Activated T-cell treated with anti-CD3 and anti-CD28 coated beads, Interleukin-2, amount 50 U/mL, for 24 hours (primary cell): ENCODE measurements at regions not wholly inside any gene's neighbourhood (a gene's known extent, or its start where the extent isn't known, plus 50 kb on each side); places are given as distances from the start of the nearest gene placed in this dataset.

Experiments used
- DNase-seq: peaks from one replicate; pipeline ENCODE4 v3.0.0-alpha.2; 2020
- H3K27ac Mint-ChIP-seq: 2 replicates; pipeline ENCODE4 v1.8.0; 2020; ENCODE audit warnings: mild to moderate bottlenecking, mixed read lengths
- H3K27me3 Mint-ChIP-seq: 2 replicates; pipeline ENCODE4 v1.8.0; 2020; ENCODE audit warnings: mixed read lengths
- H3K36me3 Mint-ChIP-seq: 2 replicates; pipeline ENCODE4 v1.8.0; 2020; ENCODE audit warnings: low read depth, mixed read lengths
- H3K4me1 Mint-ChIP-seq: 2 replicates; pipeline ENCODE4 v1.8.0; 2020; ENCODE audit warnings: low read depth, mixed read lengths
- H3K4me3 Mint-ChIP-seq: 2 replicates; pipeline ENCODE4 v1.8.0; 2020; ENCODE audit warnings: mild to moderate bottlenecking, moderate library complexity, mixed read lengths
- H3K9me3 Mint-ChIP-seq: 2 replicates; pipeline ENCODE4 v1.8.0; 2020; ENCODE audit warnings: mixed read lengths

- H3K4me3 Mint-ChIP-seq, result no peak overlapping the region
- no peaks in the 10 kb centered on the region for H3K36me3 Mint-ChIP-seq
- peaks cover 10% of the 10 kb centered on the region for H3K27me3 Mint-ChIP-seq
- H3K9me3 Mint-ChIP-seq, result peaks cover 3% of the 10 kb centered on the region
- H3K4me1 Mint-ChIP-seq, result no peaks in the 10 kb centered on the region
- H3K27ac Mint-ChIP-seq, result no peak overlapping the region
- DNase-seq, result no peak
These were observed 486.0 kb downstream of the TNS3 start for GRCh38 chr7:47095946-47096345.

GRCh38 chr7:47094462-47094861 lies 487.4 kb downstream of the TNS3 start:
- DNase-seq, result no peak
- no peak overlapping the region for H3K4me3 Mint-ChIP-seq
- no peaks in the 10 kb centered on the region for H3K4me1 Mint-ChIP-seq
- H3K36me3 Mint-ChIP-seq, result no peaks in the 10 kb centered on the region
- peaks cover 18% of the 10 kb centered on the region for H3K27me3 Mint-ChIP-seq
- no peak overlapping the region for H3K27ac Mint-ChIP-seq
- peaks cover 1% of the 10 kb centered on the region for H3K9me3 Mint-ChIP-seq

- no peak for DNase-seq
- Mint-ChIP-seq H3K27ac (no peak overlapping the region), H3K36me3 (no peaks in the 10 kb centered on the region), H3K27me3 (peaks cover 20% of the 10 kb centered on the region), H3K9me3 (no peaks in the 10 kb centered on the region), H3K4me3 (no peak overlapping the region), H3K4me1 (no peaks in the 10 kb centered on the region)
These were observed 488.3 kb downstream of the TNS3 start for GRCh38 chr7:47093320-47094234.

- Mint-ChIP-seq H3K36me3 (no peaks in the 10 kb centered on the region), H3K9me3 (no peaks in the 10 kb centered on the region), H3K4me3 (no peak overlapping the region), H3K27me3 (peaks cover 22% of the 10 kb centered on the region), H3K27ac (no peak overlapping the region), H3K4me1 (no peaks in the 10 kb centered on the region)
- DNase-seq, result no peak
These were observed 489.6 kb downstream of the TNS3 start for GRCh38 chr7:47092336-47092735.

GRCh38 chr7:47091141-47091540 lies 490.8 kb downstream of the TNS3 start:
- Mint-ChIP-seq H3K27ac (no peak overlapping the region), H3K36me3 (no peaks in the 10 kb centered on the region), H3K27me3 (peaks cover 22% of the 10 kb centered on the region), H3K4me3 (no peak overlapping the region), H3K9me3 (no peaks in the 10 kb centered on the region), H3K4me1 (no peaks in the 10 kb centered on the region)
- DNase-seq, result no peak

GRCh38 chr7:47089461-47089860 lies 492.4 kb downstream of the TNS3 start:
- H3K27ac Mint-ChIP-seq, result no peak overlapping the region
- no peaks in the 10 kb centered on the region for H3K36me3 Mint-ChIP-seq
- H3K4me1 Mint-ChIP-seq, result no peaks in the 10 kb centered on the region
- no peak for DNase-seq
- no peaks in the 10 kb centered on the region for H3K9me3 Mint-ChIP-seq
- H3K4me3 Mint-ChIP-seq, result no peak overlapping the region
- peaks cover 22% of the 10 kb centered on the region for H3K27me3 Mint-ChIP-seq

- Mint-ChIP-seq H3K9me3 (no peaks in the 10 kb centered on the region), H3K36me3 (no peaks in the 10 kb centered on the region), H3K4me1 (no peaks in the 10 kb centered on the region), H3K27ac (no peak overlapping the region), H3K27me3 (peaks cover 22% of the 10 kb centered on the region), H3K4me3 (no peak overlapping the region)
- DNase-seq, result no peak
These were observed 492.9 kb downstream of the TNS3 start for GRCh38 chr7:47089068-47089417.

- Mint-ChIP-seq H3K27ac (no peak overlapping the region), H3K4me3 (no peak overlapping the region), H3K9me3 (no peaks in the 10 kb centered on the region), H3K4me1 (no peaks in the 10 kb centered on the region), H3K36me3 (no peaks in the 10 kb centered on the region), H3K27me3 (peaks cover 22% of the 10 kb centered on the region)
- peak; percentile 35 for DNase-seq
These were observed 493.4 kb downstream of the TNS3 start for GRCh38 chr7:47088329-47089067.

GRCh38 chr7:47087866-47088265 lies 494.0 kb downstream of the TNS3 start:
- no peaks in the 10 kb centered on the region for H3K36me3 Mint-ChIP-seq
- DNase-seq, result no peak
- no peaks in the 10 kb centered on the region for H3K4me1 Mint-ChIP-seq
- no peaks in the 10 kb centered on the region for H3K9me3 Mint-ChIP-seq
- H3K27ac Mint-ChIP-seq, result no peak overlapping the region
- H3K27me3 Mint-ChIP-seq, result peaks cover 22% of the 10 kb centered on the region
- no peak overlapping the region for H3K4me3 Mint-ChIP-seq

GRCh38 chr7:47085491-47086275 lies 496.2 kb downstream of the TNS3 start:
- Mint-ChIP-seq H3K27ac (no peak overlapping the region), H3K9me3 (no peaks in the 10 kb centered on the region), H3K4me3 (no peak overlapping the region), H3K36me3 (no peaks in the 10 kb centered on the region), H3K27me3 (peaks cover 11% of the 10 kb centered on the region), H3K4me1 (no peaks in the 10 kb centered on the region)
- no peak for DNase-seq

- no peaks in the 10 kb centered on the region for H3K36me3 Mint-ChIP-seq
- H3K27ac Mint-ChIP-seq, result no peak overlapping the region
- H3K9me3 Mint-ChIP-seq, result no peaks in the 10 kb centered on the region
- no peak for DNase-seq
- H3K4me1 Mint-ChIP-seq, result no peaks in the 10 kb centered on the region
- H3K27me3 Mint-ChIP-seq, result peaks cover 2% of the 10 kb centered on the region
- no peak overlapping the region for H3K4me3 Mint-ChIP-seq
These were observed 498.2 kb downstream of the TNS3 start for GRCh38 chr7:47083476-47084250.

GRCh38 chr7:47080816-47081215 lies 501.1 kb downstream of the TNS3 start:
- no peaks in the 10 kb centered on the region for H3K4me1 Mint-ChIP-seq
- no peaks in the 10 kb centered on the region for H3K9me3 Mint-ChIP-seq
- H3K27ac Mint-ChIP-seq, result no peak overlapping the region
- H3K4me3 Mint-ChIP-seq, result no peak overlapping the region
- no peaks in the 10 kb centered on the region for H3K27me3 Mint-ChIP-seq
- H3K36me3 Mint-ChIP-seq, result no peaks in the 10 kb centered on the region
- no peak for DNase-seq

GRCh38 chr7:47078241-47078640 lies 503.7 kb downstream of the TNS3 start:
- H3K27me3 Mint-ChIP-seq, result no peaks in the 10 kb centered on the region
- H3K27ac Mint-ChIP-seq, result no peak overlapping the region
- H3K36me3 Mint-ChIP-seq, result no peaks in the 10 kb centered on the region
- H3K4me3 Mint-ChIP-seq, result no peak overlapping the region
- DNase-seq, result no peak
- no peaks in the 10 kb centered on the region for H3K4me1 Mint-ChIP-seq
- H3K9me3 Mint-ChIP-seq, result no peaks in the 10 kb centered on the region

GRCh38 chr7:47074702-47075153 lies 507.2 kb downstream of the TNS3 start:
- Mint-ChIP-seq H3K9me3 (no peaks in the 10 kb centered on the region), H3K4me1 (no peaks in the 10 kb centered on the region), H3K4me3 (no peak overlapping the region), H3K36me3 (no peaks in the 10 kb centered on the region), H3K27me3 (no peaks in the 10 kb centered on the region), H3K27ac (no peak overlapping the region)
- DNase-seq, result no peak
